HEK293 (cell line): ENCODE measurements at regions not wholly inside any gene's neighbourhood (a gene's known extent, or its start where the extent isn't known, plus 50 kb on each side); places are given as distances from the start of the nearest gene placed in this dataset.

Experiments
- CTCF ChIP-seq: fragments of 450-650 bp; formaldehyde crosslinking; IDR thresholded peaks from 2 replicates; pipeline ENCODE4 v1.5.1; 2016; ENCODE audit warnings: missing biosample characterization, missing genetic modification characterization
- GLI4 ChIP-seq: fragments of 450-650 bp; formaldehyde crosslinking; IDR thresholded peaks from 2 replicates; pipeline ENCODE4 v1.5.1; 2016; ENCODE audit warnings: missing biosample characterization, missing genetic modification characterization
- IKZF3 ChIP-seq: fragments of 450-650 bp; IDR thresholded peaks from 2 replicates; pipeline ENCODE4 v1.5.0; 2018; ENCODE audit warnings: missing biosample characterization, mild to moderate bottlenecking, missing genetic modification characterization, moderate library complexity
- PRDM6 ChIP-seq: fragments of 450-650 bp; formaldehyde crosslinking; IDR thresholded peaks from 2 replicates; pipeline ENCODE4 v1.5.1; 2017; ENCODE audit warnings: missing biosample characterization, missing genetic modification characterization
- ZBTB21 ChIP-seq: fragments of 450-650 bp; formaldehyde crosslinking; IDR thresholded peaks from 2 replicates; pipeline ENCODE4 v1.5.1; 2017; ENCODE audit warnings: missing biosample characterization, missing genetic modification characterization
- ZNF138 ChIP-seq: fragments of 450-650 bp; formaldehyde crosslinking; IDR thresholded peaks from 2 replicates; pipeline ENCODE4 v1.5.1; 2016; ENCODE audit warnings: missing biosample characterization, missing genetic modification characterization, borderline replicate concordance
- ZNF274 ChIP-seq, 2 experiments: fragments of 200-500 bp in 1 of 2; fragments of 450-650 bp in 1 of 2; sonication (Bioruptor generic) in 1 of 2; formaldehyde crosslinking in 1 of 2; IDR thresholded peaks; 2 replicates each; pipeline versions ENCODE4 v1.5.1 to v1.6.1; 2014 to 2016; ENCODE audit warnings: borderline replicate concordance in 1 of 2, inconsistent platforms in 1 of 2, low read length in 1 of 2, missing biosample characterization in 1 of 2, missing genetic modification characterization in 1 of 2

GRCh38 chr4:20433097-20433705 lies 181.5 kb downstream of the SLIT2 start:
- TF ChIP-seq CTCF (tag by site-specific recombination) (no peak), IKZF3 (tag by site-specific recombination) (no peak), ZNF138 (no peak), ZBTB21 (tag by site-specific recombination) (no peak), PRDM6 (tag by site-specific recombination) (no peak), GLI4 (tag by site-specific recombination) (no peak), ZNF274 (IDR thresholded peaks at IDR 0.05; ENCODE audit: low read length) (no peak), ZNF274 (tag by site-specific recombination; IDR thresholded peaks at IDR 0.05; ENCODE audit: borderline replicate concordance) (no peak)
